ENCODE measurements at regions not wholly inside any gene's neighbourhood (a gene's known extent, or its start where the extent isn't known, plus 50 kb on each side); places are given as distances from the start of the nearest gene placed in this dataset.
"Not testable (repeated sequence)": the region's sequence is repeated elsewhere in the genome, so short reads cannot be mapped to it uniquely, and the experiment has no call there.

- not testable (repeated sequence) for DNase-seq
Measured at GRCh38 chr16:72729552-72729951, 318.4 kb downstream of the ZFHX3 start.

- no peak for DNase-seq
Measured at GRCh38 chr16:72728516-72728915, 319.4 kb downstream of the ZFHX3 start.

- DNase-seq, result no peak
Measured at GRCh38 chr16:72727565-72727964, 320.4 kb downstream of the ZFHX3 start.

GRCh38 chr16:72725643-72726042 lies 322.3 kb downstream of the ZFHX3 start:
- no peak for DNase-seq

- no peak for DNase-seq
Measured at GRCh38 chr16:72723781-72724180, 324.1 kb downstream of the ZFHX3 start.

- no peak for DNase-seq
Measured at GRCh38 chr16:72722552-72722951, 325.4 kb downstream of the ZFHX3 start.

- DNase-seq, result no peak
Measured at GRCh38 chr16:72721981-72722380, 325.9 kb downstream of the ZFHX3 start.

- no peak for DNase-seq
Measured at GRCh38 chr16:72715267-72715666, 332.7 kb downstream of the ZFHX3 start.

GRCh38 chr16:72711823-72712222 lies 336.1 kb downstream of the ZFHX3 start:
- DNase-seq, result no peak

GRCh38 chr16:72705801-72706200 lies 342.1 kb downstream of the ZFHX3 start:
- no peak for DNase-seq

GRCh38 chr16:72704746-72705372 lies 343.1 kb downstream of the ZFHX3 start:
- no peak for DNase-seq

GRCh38 chr16:72689851-72690250 lies 358.1 kb downstream of the ZFHX3 start:
- no peak for DNase-seq

GRCh38 chr16:72680732-72681131 lies 367.2 kb downstream of the ZFHX3 start:
- DNase-seq, result no peak

GRCh38 chr16:72679856-72680255 lies 368.1 kb downstream of the ZFHX3 start:
- no peak for DNase-seq

- DNase-seq, result no peak
Measured at GRCh38 chr16:72677662-72678447, 370.1 kb downstream of the ZFHX3 start.

GRCh38 chr16:72673118-72673517 lies 374.8 kb downstream of the ZFHX3 start:
- DNase-seq, result no peak

- DNase-seq, result no peak
Measured at GRCh38 chr16:72666267-72666666, 381.7 kb downstream of the ZFHX3 start.

GRCh38 chr16:72665701-72666100 lies 382.2 kb downstream of the ZFHX3 start:
- no peak for DNase-seq

- peak; percentile 93 for DNase-seq
Measured at GRCh38 chr16:72664509-72665408, 383.2 kb downstream of the ZFHX3 start.

- DNase-seq, result no peak
Measured at GRCh38 chr16:72664056-72664508, 383.8 kb downstream of the ZFHX3 start.

- DNase-seq, result no peak
Measured at GRCh38 chr16:72658888-72659717, 388.8 kb downstream of the ZFHX3 start.

GRCh38 chr16:72657791-72658190 lies 390.1 kb downstream of the ZFHX3 start:
- no peak for DNase-seq

- no peak for DNase-seq
Measured at GRCh38 chr16:72657164-72657563, 390.8 kb downstream of the ZFHX3 start.

Data from stimulated activated naive CD4-positive, alpha-beta T cell treated with Interleukin-2 at 50 U/mL for 16 hours (primary cell).